GM12892 (cell line): ENCODE measurements at regions not wholly inside any gene's neighbourhood (a gene's known extent, or its start where the extent isn't known, plus 50 kb on each side); places are given as distances from the start of the nearest gene placed in this dataset.

Experiments
- DNase-seq: peaks from one replicate; pipeline ENCODE4 v3.0.0; 2011; ENCODE audit not compliant: insufficient read length
- FAIRE-seq: peaks from 2 replicates; lab custom pipeline; 2011; peaks lifted over from hg19 to GRCh38; lab: Jason Lieb, UNC
- POLR2A ChIP-seq: IDR thresholded peaks from 2 replicates; pipeline ENCODE4 v1.6.1; 2011; ENCODE audit warnings: low read depth, low read length, control low read depth
- POLR2AphosphoS5 ChIP-seq: IDR thresholded peaks from 2 replicates; pipeline ENCODE4 v1.6.1; 2011; ENCODE audit warnings: low read depth, low read length, control low read depth
- TAF1 ChIP-seq: IDR thresholded peaks from 2 replicates; pipeline ENCODE4 v1.6.1; 2011; ENCODE audit warnings: low read depth, mild to moderate bottlenecking, control low read depth, low read length, borderline replicate concordance

DNA sequence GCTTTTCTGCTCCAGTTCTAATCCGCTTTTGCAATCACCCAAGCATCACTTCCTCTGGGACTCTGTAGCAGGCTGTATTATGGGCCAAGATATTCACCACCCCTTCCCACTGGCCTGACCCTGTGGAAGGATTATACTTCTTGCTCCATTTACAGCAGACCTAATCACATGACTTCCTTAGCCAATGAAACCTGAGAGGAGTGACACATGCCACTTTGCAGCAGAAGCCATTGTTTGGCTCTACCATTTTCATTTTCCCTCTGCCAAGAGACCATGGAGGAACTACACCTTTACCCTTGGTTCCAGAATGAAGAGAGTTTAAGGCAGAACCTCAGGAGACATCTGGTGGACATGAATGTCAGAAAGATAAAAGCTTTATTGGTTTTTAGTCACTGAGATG, 134.9 kb upstream of the HSD17B12 start:
- no peak for FAIRE-seq
- no peak for TF ChIP-seq POLR2A
- TF ChIP-seq TAF1, result no peak
- TF ChIP-seq POLR2AphosphoS5, result no peak
- no peak for DNase-seq

DNA sequence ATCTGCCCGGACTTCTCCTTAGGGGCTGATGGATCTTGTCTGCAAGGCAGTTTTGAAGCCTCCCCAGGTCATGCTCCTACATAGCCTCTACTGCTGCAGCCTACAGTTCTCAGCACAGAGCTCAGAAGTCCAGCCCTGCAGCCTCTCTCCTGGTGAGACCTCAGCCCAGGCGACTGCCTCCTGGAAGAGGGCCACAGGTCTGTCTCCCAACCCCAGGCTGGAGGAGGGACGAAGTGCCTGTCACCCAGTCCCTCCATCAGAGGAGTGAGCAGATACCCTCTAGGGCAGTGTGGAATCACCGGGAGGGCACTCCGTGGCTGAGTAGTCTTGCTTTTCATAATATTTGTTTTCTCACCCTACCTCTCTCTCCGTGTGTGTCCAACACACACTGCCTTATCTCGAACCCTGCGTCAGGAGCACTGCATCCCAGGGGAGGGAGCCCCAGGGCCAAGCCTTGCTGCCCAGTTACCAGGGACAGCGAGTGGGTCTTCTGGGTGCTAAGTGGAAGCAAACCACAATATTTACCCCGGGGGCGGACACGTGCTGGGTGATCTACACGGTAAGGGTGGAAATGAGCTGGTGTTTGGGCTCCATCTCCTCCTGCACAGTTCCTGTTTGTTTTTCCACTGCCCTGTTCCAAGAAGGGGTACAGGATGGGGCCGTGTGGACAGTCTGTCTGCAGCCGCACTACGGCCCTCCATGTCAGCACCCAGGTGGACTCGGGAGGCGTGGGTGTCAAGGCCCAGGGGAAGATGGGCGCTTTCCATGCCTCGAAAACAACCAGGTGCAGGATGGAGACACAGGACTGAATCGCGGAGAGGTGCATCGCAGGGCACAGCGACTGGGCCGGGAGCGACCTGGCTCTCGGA, 133.7 kb upstream of the HSD17B12 start:
- FAIRE-seq (no peak), DNase-seq (no peak)
- TF ChIP-seq POLR2A (no peak), TAF1 (no peak), POLR2AphosphoS5 (no peak)

DNA sequence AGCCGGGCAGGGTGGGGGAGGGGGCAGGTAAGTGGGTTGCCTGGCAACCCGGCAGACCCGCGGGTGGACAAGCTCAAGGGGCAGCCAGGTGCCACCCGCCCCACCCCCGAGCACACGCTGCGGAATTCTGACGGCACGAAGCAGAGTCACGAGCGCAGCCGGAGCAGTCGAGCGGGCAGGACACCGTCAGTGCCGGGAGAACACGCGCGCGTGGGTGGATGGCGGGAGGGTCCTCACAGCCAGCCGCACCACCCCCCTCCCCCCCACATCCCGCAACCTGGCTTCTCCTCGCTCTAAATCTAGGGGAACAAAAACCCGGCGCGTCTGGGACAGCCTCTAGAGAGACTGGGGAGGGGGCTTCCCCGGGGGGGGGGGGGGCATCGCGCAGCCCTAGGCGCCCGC, 133.1 kb upstream of the HSD17B12 start:
- no peak for DNase-seq
- no peak for FAIRE-seq
- no peak for TF ChIP-seq TAF1
- TF ChIP-seq POLR2A, result no peak
- no peak for TF ChIP-seq POLR2AphosphoS5

DNA sequence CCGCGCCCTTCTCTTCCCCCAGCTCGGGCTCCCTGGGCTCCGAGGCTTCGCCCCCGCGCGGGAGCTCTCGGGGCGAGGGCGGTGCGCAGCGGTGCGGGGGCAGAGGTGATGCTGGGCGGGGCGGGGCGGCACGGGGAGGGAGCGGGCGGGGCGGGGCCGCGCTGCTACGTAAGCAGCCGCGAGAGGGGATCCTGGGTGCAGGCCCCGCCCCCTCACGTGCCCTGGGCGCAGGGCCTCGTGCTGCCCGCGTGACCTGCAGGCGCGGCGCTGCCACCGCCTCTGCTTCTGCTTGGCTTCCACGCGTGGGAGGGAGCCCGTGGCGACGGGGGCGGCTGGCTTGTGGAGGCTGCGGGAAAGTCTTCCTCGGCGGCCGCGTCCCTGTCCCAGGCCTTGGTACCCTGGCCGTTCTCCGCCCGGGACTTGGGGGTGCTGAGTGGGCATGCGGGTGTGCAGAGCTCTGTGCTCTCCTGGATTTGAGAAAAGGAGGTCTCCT, 132.6 kb upstream of the HSD17B12 start:
- DNase-seq, result no peak
- no peak for FAIRE-seq
- TF ChIP-seq TAF1 (no peak), POLR2A (no peak), POLR2AphosphoS5 (no peak)

DNA sequence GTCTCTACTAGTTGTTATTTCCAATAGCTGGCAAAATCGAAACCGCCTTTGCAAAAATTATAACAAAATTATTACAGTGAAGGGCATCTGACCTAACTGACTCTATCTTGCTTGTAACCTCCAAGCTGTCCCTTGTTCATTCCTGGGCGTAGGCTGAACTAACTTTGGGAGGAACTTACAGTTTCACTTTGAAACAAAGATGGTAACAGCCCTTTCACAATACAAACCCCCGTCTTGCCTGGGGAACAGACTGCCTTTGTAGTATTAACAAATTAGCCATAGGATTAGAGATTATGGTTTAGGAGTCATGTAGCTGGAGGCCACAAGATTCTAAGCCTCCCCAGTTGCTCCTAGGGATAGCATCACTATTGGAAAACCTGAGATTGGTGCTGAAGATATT, 131.6 kb upstream of the HSD17B12 start:
- FAIRE-seq, result no peak
- no peak for DNase-seq
- TF ChIP-seq POLR2AphosphoS5 (no peak), TAF1 (no peak)

DNA sequence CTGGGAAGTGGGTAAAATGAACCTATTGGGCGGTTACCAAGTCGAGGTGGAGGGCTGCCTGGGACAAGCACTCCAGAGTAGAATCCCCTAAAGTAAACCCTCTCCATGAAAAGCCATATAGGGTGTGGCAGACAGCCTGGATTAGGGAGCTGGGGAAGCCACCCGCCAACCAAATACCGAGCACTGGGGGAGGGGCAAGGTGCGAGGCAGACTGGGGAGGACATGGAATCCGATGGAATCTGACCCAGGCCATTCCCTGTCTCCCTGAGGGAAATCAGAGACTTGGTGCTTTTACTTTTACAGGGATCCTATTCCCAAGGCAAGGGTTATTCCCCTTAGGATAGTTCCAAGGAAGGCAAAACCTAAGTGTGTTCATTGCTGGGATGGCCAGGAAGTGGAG, 130.9 kb upstream of the HSD17B12 start:
- FAIRE-seq (no peak), DNase-seq (no peak)
- no peak for TF ChIP-seq POLR2AphosphoS5
- TF ChIP-seq TAF1, result no peak
- TF ChIP-seq POLR2A, result no peak

DNA sequence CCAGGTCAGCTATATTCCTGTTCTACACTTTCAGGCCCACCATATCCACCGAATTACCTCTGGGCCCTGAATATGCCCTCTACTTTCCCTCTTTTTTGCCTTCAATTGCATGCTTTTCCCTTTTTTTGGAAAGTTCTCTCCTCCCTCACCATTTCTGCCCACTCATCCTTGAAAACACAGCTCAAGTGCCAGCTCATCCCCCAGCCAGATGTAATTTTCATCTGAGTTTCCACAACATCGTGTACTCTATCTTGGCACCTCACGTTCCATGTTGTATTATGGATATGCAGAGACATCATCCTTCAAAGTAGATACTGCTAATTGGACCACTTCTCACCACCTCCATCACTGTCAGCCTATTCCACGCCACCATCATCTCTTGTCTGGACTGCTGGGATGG, 129.8 kb upstream of the HSD17B12 start:
- DNase-seq, result no peak
- TF ChIP-seq POLR2A (no peak), POLR2AphosphoS5 (no peak), TAF1 (no peak)
- FAIRE-seq, result no peak

DNA sequence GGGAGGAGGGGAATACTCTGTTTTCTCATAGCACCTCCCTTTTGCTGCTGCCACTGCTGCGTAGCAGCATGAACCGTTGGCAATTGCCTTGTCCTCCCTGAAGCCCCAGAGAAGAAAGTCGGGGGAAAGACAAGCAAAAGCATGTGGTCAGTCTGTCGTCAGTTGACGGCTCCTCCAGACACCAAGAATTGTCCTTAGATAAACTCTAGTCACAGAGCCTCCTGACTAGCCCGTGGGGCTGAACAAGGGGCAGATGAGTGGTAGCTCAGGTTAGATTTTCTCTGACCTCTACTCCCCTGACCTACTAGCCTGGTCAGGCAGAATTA, 126.4 kb upstream of the HSD17B12 start:
- DNase-seq, result no peak
- FAIRE-seq, result no peak
- no peak for TF ChIP-seq POLR2A
- no peak for TF ChIP-seq POLR2AphosphoS5
- TF ChIP-seq TAF1, result no peak

DNA sequence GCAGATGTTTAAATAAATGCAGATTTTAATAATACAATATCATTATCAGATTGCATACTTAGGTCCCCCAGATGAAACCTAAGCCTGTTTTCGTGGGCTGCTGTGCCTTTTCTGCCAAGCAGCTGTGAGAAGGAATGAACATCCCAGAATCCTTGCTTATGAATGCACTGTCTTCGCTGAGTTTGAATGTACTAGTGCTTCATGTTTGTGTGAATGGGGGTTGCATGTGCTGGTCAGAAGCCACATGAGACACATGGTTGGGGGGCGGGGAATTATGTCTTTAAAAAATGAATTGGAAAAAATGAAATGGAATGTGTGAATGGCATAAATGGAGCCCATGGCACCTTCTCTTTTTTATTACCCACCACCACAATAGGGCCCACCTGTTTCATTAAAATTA, 125.4 kb upstream of the HSD17B12 start:
- DNase-seq, result no peak
- TF ChIP-seq POLR2A (no peak), TAF1 (no peak), POLR2AphosphoS5 (no peak)
- FAIRE-seq, result no peak

DNA sequence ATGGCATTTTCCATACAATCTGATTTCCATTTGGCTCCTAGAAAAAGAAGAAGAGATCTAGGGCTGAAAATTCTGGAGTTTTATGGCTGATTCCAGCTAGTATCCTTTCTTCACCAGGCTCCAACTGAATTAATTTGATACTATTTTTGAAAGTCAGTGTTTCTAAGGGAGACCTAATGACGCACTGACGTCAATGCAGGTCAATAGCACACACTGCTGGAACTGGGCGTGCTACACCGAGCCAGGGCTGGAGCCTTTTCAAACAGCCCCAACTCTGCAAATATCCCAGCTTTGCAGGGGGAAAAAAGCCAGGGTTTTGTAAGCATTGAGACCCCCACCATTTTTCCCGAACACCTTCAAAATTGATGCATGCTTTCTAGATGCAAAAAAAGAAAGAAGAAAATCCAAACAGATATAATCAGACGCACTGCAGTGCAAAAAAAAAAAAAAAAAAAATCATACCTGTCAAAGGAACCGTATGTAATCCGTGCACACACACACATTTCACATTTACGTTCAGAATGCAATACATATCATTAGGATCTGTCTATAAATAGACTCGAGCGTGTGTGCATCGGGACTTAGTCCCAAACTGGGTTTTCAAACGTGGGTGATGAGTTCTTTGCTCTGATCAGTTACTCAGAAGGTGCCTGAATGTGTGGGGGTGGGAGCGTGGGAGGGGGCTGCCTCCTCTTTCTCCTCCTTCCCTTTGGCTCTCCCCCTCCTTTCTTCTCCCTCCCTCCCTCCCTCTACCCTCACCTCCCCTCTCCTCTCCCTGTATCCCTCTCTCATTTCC, 124.5 kb upstream of the HSD17B12 start:
- TF ChIP-seq TAF1 (no peak), POLR2A (no peak), POLR2AphosphoS5 (no peak)
- FAIRE-seq, result no peak
- DNase-seq, result no peak

DNA sequence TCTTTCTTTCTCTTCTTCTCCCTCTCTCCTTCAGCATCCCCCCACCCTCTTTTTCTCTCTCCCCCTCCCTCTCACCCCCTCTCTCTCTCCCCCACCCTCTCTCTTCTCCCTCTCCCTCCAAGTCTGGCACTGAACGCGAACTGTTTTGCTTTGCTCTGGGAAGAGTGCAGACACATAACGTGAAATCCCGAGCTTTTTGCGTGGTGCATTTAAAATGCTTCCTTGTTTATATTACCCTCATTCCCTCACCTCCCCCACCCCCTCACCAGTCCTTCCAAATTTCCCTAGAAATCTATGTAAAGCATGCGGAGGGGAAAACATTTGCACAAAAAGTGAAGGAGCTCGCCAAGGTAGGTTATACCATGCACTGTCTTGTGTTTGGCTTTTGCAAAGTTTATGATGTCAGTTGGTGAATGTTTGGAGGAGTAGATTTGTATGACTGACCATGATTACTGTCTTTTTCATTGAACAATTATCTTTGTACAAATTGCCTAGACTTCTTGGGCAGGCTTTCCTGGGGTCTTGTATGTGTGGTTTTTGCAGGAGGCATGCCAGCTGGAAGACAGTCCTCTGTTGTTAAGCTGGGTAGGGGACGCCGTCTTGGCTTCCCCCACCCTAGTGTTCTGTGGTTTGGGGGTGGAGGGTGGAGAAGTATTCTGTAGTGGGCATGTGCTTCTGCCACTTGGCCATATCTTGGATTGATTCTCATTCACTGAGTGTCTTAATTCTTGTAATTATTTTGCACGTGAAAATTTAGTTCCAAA, 123.7 kb upstream of the HSD17B12 start:
- no peak for TF ChIP-seq TAF1
- TF ChIP-seq POLR2AphosphoS5, result no peak
- TF ChIP-seq POLR2A, result no peak
- FAIRE-seq, result no peak
- no peak for DNase-seq
